IMR-90 (cell line): ENCODE measurements at regions not wholly inside any gene's neighbourhood (a gene's known extent, or its start where the extent isn't known, plus 50 kb on each side); places are given as distances from the start of the nearest gene placed in this dataset.

ENCODE experiments used
- ATAC-seq: fragments of 200-7000 bp; cut with Tn5 transposase; 2 replicates; pipeline ENCODE4 v1.9.1; 2020; ENCODE audit warnings: low read depth, mild to moderate bottlenecking, moderate library complexity
- BruUV-seq: library from RNA; stranded (reverse); fragments of 400-500 nt; replicated peaks from 2 replicates; lab custom pipeline; 2021; lab: Mats Ljungman, UMichigan
- CTCF ChIA-PET: fragments of 300-600 bp; formaldehyde crosslinking; extraction: SDS; loops from one replicate; lab custom pipeline; 2021; ENCODE audit warnings: antibody characterized with exemption; lab: Yijun Ruan, JAX
- POLR2A ChIA-PET: fragments of 300-600 bp; sonication (Branson Sonifier 250); formaldehyde crosslinking; loops from one replicate; lab custom pipeline; 2022; ENCODE audit warnings: antibody characterized with exemption; ENCODE audit not compliant: unreplicated experiment; lab: Charles Lee
- DNase-seq: peaks from one replicate; pipeline ENCODE4 v3.0.0; 2013
- H2AFZ ChIP-seq: replicated peaks from 2 replicates; pipeline ENCODE3; 2013; ENCODE audit warnings: low read length, mild to moderate bottlenecking; ENCODE audit not compliant: poor library complexity
- H2AK5ac ChIP-seq: 2 replicates; pipeline ENCODE4 v1.6.1; 2013; ENCODE audit warnings: low read depth, low read length, inconsistent platforms
- H2AK9ac ChIP-seq: replicated peaks from 2 replicates; pipeline ENCODE3; 2013; ENCODE audit warnings: mild to moderate bottlenecking, low read depth, low read length, moderate library complexity; ENCODE audit not compliant: poor library complexity
- H2BK120ac ChIP-seq: 2 replicates; pipeline ENCODE4 v1.6.1; 2013; ENCODE audit warnings: low read depth, low read length, inconsistent platforms
- H2BK15ac ChIP-seq: 3 replicates; pipeline ENCODE4 v1.6.1; 2013; ENCODE audit warnings: low read depth, low read length, inconsistent platforms
- H2BK20ac ChIP-seq: 2 replicates; pipeline ENCODE4 v1.6.1; 2013; ENCODE audit warnings: low read depth, mild to moderate bottlenecking, inconsistent platforms, low read length, moderate library complexity
- H2BK5ac ChIP-seq: 2 replicates; pipeline ENCODE4 v1.6.1; 2013; ENCODE audit warnings: mild to moderate bottlenecking, low read depth, low read length, inconsistent platforms; ENCODE audit not compliant: poor library complexity, severe bottlenecking
- H3K14ac ChIP-seq: replicated peaks from 2 replicates; pipeline ENCODE4 v1.6.1; 2013; ENCODE audit warnings: low read depth, low read length, inconsistent platforms
- H3K18ac ChIP-seq: 2 replicates; pipeline ENCODE4 v1.6.1; 2013; ENCODE audit warnings: low read depth, low read length, control low read depth
- H3K23ac ChIP-seq: 2 replicates; pipeline ENCODE4 v1.6.1; 2013; ENCODE audit warnings: low read depth, low read length, inconsistent platforms
- H3K27ac ChIP-seq: 2 replicates; pipeline ENCODE4 v1.5.1; 2013; ENCODE audit warnings: mild to moderate bottlenecking, control low read depth, low read length; ENCODE audit not compliant: insufficient read depth
- H3K27me3 ChIP-seq: 2 replicates; pipeline ENCODE4 v1.6.1; 2013; ENCODE audit warnings: low read length; ENCODE audit not compliant: control insufficient read depth, insufficient read depth
- H3K36me3 ChIP-seq: 2 replicates; pipeline ENCODE4 v1.6.1; 2013; ENCODE audit warnings: low read length, mixed read lengths; ENCODE audit not compliant: control insufficient read depth, insufficient read depth
- H3K4ac ChIP-seq: 2 replicates; pipeline ENCODE4 v1.6.1; 2013; ENCODE audit warnings: low read depth, low read length, inconsistent platforms
- H3K4me1 ChIP-seq: 2 replicates; pipeline ENCODE4 v1.6.1; 2013; ENCODE audit warnings: low read length, mixed read lengths; ENCODE audit not compliant: control insufficient read depth, insufficient read depth
- H3K4me2 ChIP-seq: 2 replicates; pipeline ENCODE4 v1.6.1; 2013; ENCODE audit warnings: low read depth, mild to moderate bottlenecking, control low read depth, low read length, moderate library complexity
- H3K4me3 ChIP-seq: 2 replicates; pipeline ENCODE4 v1.5.1; 2013; ENCODE audit warnings: low read depth, mild to moderate bottlenecking, control low read depth, low read length, moderate library complexity; ENCODE audit not compliant: insufficient read depth
- H3K56ac ChIP-seq: 2 replicates; pipeline ENCODE4 v1.6.1; 2013; ENCODE audit warnings: low read length, inconsistent platforms; ENCODE audit not compliant: insufficient read depth; ENCODE audit errors: extremely low read depth
- H3K79me1 ChIP-seq, 2 experiments: 2 replicates each; pipeline ENCODE4 v1.6.1; 2013; ENCODE audit warnings: low read length in 2 of 2, inconsistent platforms in 1 of 2, low read depth in 1 of 2
- H3K9ac ChIP-seq: 2 replicates; pipeline ENCODE4 v1.6.1; 2013; ENCODE audit warnings: low read depth, low read length, control low read depth
- H3K9me1 ChIP-seq: 2 replicates; pipeline ENCODE4 v1.6.1; 2013; ENCODE audit warnings: low read length, inconsistent platforms; ENCODE audit not compliant: insufficient read depth
- H3K9me3 ChIP-seq: 2 replicates; pipeline ENCODE4 v1.6.1; 2013; ENCODE audit warnings: low read length; ENCODE audit not compliant: control insufficient read depth, insufficient read depth
- H4K20me1 ChIP-seq: 2 replicates; pipeline ENCODE4 v1.6.1; 2013; ENCODE audit warnings: low read length, inconsistent platforms; ENCODE audit not compliant: insufficient read depth
- H4K5ac ChIP-seq: 2 replicates; pipeline ENCODE4 v1.6.1; 2013; ENCODE audit warnings: mild to moderate bottlenecking, low read depth, low read length, control low read depth
- H4K8ac ChIP-seq, 2 experiments: 2 replicates each; pipeline ENCODE4 v1.6.1; 2013; ENCODE audit warnings: low read depth in 2 of 2, low read length in 2 of 2, control low read depth in 1 of 2, inconsistent platforms in 1 of 2
- H4K91ac ChIP-seq: 2 replicates; pipeline ENCODE4 v1.6.1; 2013; ENCODE audit warnings: low read depth, low read length, inconsistent platforms; ENCODE audit not compliant: insufficient read depth
- FOS ChIP-seq: fragments of 150-350 bp; IDR thresholded peaks from 2 replicates; pipeline ENCODE4 v1.6.1; 2016; ENCODE audit warnings: low read depth, low read length
- dilution Hi-C: fragments of 300-500 bp; cut with HindIII; formaldehyde crosslinking; loops from one replicate; pipeline ENCODE4 v1.14.3; 2018; ENCODE audit warnings: low sequenced_read_pairs; ENCODE audit not compliant: unreplicated experiment
- in situ Hi-C: fragments of 300-500 bp; cut with MboI; formaldehyde crosslinking; loops from 3 replicates; pipeline ENCODE4 v1.14.3; 2019; ENCODE audit warnings: low sequenced_read_pairs, inconsistent platforms, mixed read lengths
- intact Hi-C: fragments of 100-400 bp; cut with micrococcal nuclease; formaldehyde crosslinking; loops from 2 replicates; pipeline ENCODE4 v1.10.0; 2022

DNA sequence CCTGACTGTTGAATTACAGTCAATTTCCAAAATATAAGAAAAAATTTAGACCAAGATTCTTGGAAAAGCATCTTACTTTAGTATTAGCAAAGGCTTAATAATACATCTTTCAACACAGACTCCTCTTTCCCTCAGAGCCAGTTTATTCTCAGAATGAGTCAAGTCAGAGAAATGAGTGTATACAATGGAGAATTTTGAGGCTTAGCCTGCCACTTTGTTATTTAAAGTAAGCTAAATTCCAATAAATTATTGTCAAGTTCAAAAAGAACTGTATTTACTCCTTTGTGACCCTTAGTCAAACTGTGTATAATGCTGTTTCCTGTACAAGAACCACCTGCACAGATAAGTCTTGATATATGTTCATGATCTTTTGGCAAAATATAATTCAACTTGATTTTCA is 428.5 kb upstream of the ITGA1 start:
- in situ Hi-C loops, result no loop called here
- CTCF ChIA-PET, result no interaction called here

More for the DNA sequence above, 428.5 kb upstream of the ITGA1 start:
- no peak overlapping the region for H3K27ac ChIP-seq
- no peaks in the 10 kb centered on the region for H4K20me1 ChIP-seq
- H3K9me1 ChIP-seq, result no peaks in the 10 kb centered on the region
- no peak overlapping the region for H4K8ac ChIP-seq
- no peak overlapping the region for H4K91ac ChIP-seq
- no peak overlapping the region for H4K5ac ChIP-seq
- no peak overlapping the region for H3K4me3 ChIP-seq
- H3K9me3 ChIP-seq, result no peaks in the 10 kb centered on the region
- H2BK15ac ChIP-seq, result no peak overlapping the region
- ATAC-seq, result no peak
- no peak overlapping the region for H2AK5ac ChIP-seq
- TF ChIP-seq FOS, result no peak
- no peak for DNase-seq
- intact Hi-C loops (loop anchor here (5.0 kb wide), 1 partner anchor 982 kb away; no protein-coding TSS in a partner anchor), dilution Hi-C loops (no loop called here)
- H3K4me2 ChIP-seq, result no peak overlapping the region
- no peak overlapping the region for H3K4ac ChIP-seq
- no peaks in the 10 kb centered on the region for H3K79me1 ChIP-seq
- H2AFZ ChIP-seq, result no peak overlapping the region
- H3K18ac ChIP-seq, result no peak overlapping the region
- no peaks in the 10 kb centered on the region for H3K4me1 ChIP-seq
- no peak overlapping the region for H2BK120ac ChIP-seq
- BruUV-seq, result no TSS peak
- H2BK20ac ChIP-seq, result no peak overlapping the region
- no peaks in the 10 kb centered on the region for H3K27me3 ChIP-seq
- H3K9ac ChIP-seq, result no peak overlapping the region
- H2AK9ac ChIP-seq, result no peak overlapping the region
- H3K23ac ChIP-seq, result no peak overlapping the region
- H3K56ac ChIP-seq, result no peak overlapping the region
- no peak overlapping the region for H3K14ac ChIP-seq
- POLR2A ChIA-PET, result no interaction called here
- no peaks in the 10 kb centered on the region for H3K36me3 ChIP-seq
- no peak overlapping the region for H2BK5ac ChIP-seq
